ENCODE measurements at regions not wholly inside any gene's neighbourhood (a gene's known extent, or its start where the extent isn't known, plus 50 kb on each side); places are given as distances from the start of the nearest gene placed in this dataset.

DNA sequence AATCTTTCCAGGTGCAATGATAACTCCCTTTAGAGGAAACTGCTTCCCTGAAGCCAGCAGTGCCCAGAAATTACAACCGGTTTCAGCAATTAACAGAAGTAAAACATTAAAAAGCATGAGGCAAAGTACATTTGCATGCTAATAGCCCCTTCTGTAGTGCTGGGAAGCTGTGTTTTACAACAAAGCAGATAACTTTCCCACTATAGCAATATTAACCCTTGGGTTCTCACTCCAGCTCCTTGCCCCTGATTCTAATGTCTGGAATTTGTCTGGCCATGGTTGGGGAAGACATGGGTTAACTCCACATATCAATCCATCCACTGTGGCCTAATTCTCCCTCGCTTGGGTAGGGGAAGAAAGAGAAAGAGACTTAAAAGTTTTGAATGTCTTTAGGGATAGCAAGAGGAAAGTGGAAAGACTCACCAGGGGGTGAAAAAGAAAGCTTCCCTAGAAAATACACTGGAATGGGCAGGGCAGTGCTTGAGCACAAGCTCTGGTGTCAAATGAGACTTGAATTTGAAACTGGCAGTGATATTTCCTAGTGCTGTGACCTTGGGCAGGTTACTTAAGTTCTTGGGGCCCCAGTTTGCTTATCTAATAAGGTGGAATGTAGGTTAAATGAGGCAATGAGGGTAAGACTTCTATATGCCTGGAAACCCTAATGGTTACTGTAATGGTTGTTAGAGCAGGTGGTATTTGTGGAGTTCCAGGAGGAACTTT is 102.0 kb downstream of the SOX9 start:
- TF ChIP-seq POLR2AphosphoS5 (IDR thresholded peaks at IDR 0.05; ENCODE audit: borderline replicate concordance, low read depth, low read length) (no peak), EZH2 (IDR thresholded peaks at IDR 0.05) (no peak)

Measured in SK-N-MC (cell line).